ENCODE measurements at regions not wholly inside any gene's neighbourhood (a gene's known extent, or its start where the extent isn't known, plus 50 kb on each side); places are given as distances from the start of the nearest gene placed in this dataset.

DNA sequence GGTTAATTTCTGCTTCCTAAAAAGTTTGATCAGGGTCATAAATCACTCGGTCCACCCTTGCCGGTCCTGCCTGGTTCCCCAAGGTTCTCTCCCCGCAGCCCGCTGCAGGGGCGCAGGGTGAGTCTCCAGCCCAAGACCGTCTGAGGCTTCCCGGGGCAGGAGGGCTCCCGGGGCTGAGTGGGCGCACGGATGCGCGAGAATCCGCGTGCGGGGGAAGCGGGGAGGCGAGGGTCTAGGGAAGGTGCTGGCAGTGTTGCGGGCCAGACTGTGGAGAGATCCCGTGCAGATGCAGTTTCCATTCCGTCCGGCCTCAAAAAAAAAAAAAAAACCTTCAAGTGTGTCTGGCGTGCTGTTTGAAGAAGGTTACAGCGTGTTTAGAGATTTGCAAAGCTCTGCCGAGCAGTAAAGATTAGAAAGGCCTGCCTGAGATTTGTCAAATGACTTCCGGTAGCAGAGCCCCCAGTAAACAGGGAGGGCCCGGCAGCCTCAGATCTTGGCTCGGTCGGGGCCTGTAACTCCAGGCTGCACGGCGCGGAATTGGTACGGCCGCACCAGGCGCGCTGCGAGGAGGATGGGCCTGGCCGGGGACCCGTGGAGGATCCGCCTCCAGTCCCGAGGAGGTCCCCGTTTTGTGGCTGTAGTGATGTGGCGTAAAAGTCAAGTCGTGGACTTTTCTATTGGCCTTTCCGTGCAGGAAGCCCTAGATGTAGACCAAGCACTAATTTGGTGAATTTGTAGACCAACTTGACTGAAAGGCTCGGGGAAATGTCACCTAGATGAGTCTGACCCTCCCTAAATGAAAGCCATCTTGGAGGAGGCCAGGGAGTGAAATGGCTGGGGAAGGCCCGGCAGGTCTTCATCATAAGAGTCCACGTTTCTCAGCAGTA lies 293.2 kb upstream of the NFE2L3 start:
- ATAC-seq (no peak), DNase-seq (peak in 1 of 4 donors; percentile 52)
- intact Hi-C loops (cut with DNase I): no loop called here
- Histone ChIP-seq H3K27me3 (peaks cover 93 to 100% of the 10 kb centered on the region in 2 donors), H3K9me3 (peaks cover 0 to 6% of the 10 kb centered on the region in 2 donors), H3K4me3 (no peak overlapping the region), H3K36me3 (no peaks in the 10 kb centered on the region), H3K27ac (no peak overlapping the region), H3K4me1 (peaks cover 0 to 14% of the 10 kb centered on the region in 2 donors)
- TF ChIP-seq, protein P1, sequence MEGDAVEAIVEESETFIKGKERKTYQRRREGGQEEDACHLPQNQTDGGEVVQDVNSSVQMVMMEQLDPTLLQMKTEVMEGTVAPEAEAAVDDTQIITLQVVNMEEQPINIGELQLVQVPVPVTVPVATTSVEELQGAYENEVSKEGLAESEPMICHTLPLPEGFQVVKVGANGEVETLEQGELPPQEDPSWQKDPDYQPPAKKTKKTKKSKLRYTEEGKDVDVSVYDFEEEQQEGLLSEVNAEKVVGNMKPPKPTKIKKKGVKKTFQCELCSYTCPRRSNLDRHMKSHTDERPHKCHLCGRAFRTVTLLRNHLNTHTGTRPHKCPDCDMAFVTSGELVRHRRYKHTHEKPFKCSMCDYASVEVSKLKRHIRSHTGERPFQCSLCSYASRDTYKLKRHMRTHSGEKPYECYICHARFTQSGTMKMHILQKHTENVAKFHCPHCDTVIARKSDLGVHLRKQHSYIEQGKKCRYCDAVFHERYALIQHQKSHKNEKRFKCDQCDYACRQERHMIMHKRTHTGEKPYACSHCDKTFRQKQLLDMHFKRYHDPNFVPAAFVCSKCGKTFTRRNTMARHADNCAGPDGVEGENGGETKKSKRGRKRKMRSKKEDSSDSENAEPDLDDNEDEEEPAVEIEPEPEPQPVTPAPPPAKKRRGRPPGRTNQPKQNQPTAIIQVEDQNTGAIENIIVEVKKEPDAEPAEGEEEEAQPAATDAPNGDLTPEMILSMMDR (IDR thresholded peaks at IDR 0.05): no peak

DNA sequence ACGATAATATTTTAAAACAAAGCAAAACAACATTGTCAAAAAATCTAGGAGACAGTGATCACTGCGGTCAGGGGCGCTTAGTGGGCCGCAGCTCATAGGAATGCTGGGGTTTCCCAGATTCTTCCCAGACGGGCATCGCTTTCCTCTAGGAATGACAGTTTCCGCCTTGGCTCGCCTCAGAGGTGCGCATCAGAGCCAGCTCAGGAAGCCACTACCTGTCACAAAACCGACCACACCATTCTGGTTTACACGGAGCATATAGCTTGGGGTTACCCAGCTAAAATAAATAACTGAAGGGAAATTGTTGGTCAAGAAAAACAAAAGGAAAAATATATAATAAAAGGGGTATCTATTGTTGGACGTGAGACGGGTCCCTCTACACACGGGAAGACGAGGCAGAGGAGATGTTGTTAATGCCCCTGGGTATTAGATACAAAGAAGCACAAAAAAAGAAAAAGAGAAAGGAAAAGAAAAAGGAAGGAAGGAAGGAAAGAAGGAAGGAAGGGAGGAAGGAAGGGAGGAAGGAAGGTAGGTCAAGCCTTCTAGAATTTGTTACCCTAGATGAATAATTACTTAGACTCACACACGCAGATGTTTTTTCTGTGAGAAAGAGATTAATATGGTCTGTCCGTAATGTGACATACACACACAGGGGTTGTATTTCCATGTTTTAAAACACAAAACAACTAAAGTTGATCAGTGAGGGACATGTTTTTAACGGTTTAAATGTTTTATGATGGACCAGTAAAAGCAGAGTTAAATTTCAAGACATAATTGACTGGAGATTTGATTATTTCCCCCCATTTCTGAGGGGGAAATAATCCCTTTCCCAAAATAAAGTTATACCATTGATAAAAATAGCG lies 292.4 kb upstream of the NFE2L3 start:
- H3K36me3 ChIP-seq: no peaks in the 10 kb centered on the region
- DNase-seq: no peak
- H3K4me1 ChIP-seq: peaks cover 0 to 8% of the 10 kb centered on the region in 2 donors
- TF ChIP-seq, protein P1 (IDR thresholded peaks at IDR 0.05): no peak
- H3K9me3 ChIP-seq: peaks cover 0 to 6% of the 10 kb centered on the region in 2 donors
- H3K27ac ChIP-seq: no peak overlapping the region
- H3K4me3 ChIP-seq: no peak overlapping the region
- intact Hi-C loops (cut with DNase I): no loop called here
- peaks cover 93 to 100% of the 10 kb centered on the region in 2 donors for H3K27me3 ChIP-seq
- no peak for ATAC-seq

GRCh38 chr7:25860275-25861163 lies 291.5 kb upstream of the NFE2L3 start:
- ATAC-seq (no peak), DNase-seq (peak in 1 of 4 donors; percentile 51)
- peaks cover 0 to 6% of the 10 kb centered on the region in 2 donors for H3K9me3 ChIP-seq
- TF ChIP-seq, protein P1 (IDR thresholded peaks at IDR 0.05): no peak
- H3K4me1 ChIP-seq: peaks cover 0 to 7% of the 10 kb centered on the region in 2 donors
- H3K27ac ChIP-seq: no peak overlapping the region
- no peak overlapping the region for H3K4me3 ChIP-seq
- peaks cover 93 to 100% of the 10 kb centered on the region in 2 donors for H3K27me3 ChIP-seq
- intact Hi-C loops (cut with DNase I): no loop called here
- no peaks in the 10 kb centered on the region for H3K36me3 ChIP-seq

- TF ChIP-seq, protein P1 (IDR thresholded peaks at IDR 0.05): no peak
Measured at GRCh38 chr7:25861164-25861496, 290.9 kb upstream of the NFE2L3 start.

More at GRCh38 chr7:25861164-25861496, 290.9 kb upstream of the NFE2L3 start:
- Histone ChIP-seq H3K27ac (no peak overlapping the region), H3K4me3 (no peak overlapping the region), H3K27me3 (peaks cover 93 to 100% of the 10 kb centered on the region in 2 donors), H3K36me3 (no peaks in the 10 kb centered on the region), H3K9me3 (peaks cover 0 to 6% of the 10 kb centered on the region in 2 donors), H3K4me1 (peaks cover 0 to 7% of the 10 kb centered on the region in 2 donors)
- intact Hi-C loops (cut with DNase I): no loop called here
- DNase-seq (no peak), ATAC-seq (no peak)

Data from left lung (tissue), 4 donors.